HG03439 (cell line): ENCODE measurements at regions not wholly inside any gene's neighbourhood (a gene's known extent, or its start where the extent isn't known, plus 50 kb on each side); places are given as distances from the start of the nearest gene placed in this dataset.
"Not testable (repeated sequence)": the region's sequence is repeated elsewhere in the genome, so short reads cannot be mapped to it uniquely, and the experiment has no call there.

Experiments
- ATAC-seq: cut with Tn5 transposase; IDR thresholded peaks from one replicate; pipeline ENCODE4 v1.9.1; 2021; ENCODE audit warnings: mild to moderate bottlenecking, moderate library complexity; ENCODE audit not compliant: unreplicated experiment

DNA sequence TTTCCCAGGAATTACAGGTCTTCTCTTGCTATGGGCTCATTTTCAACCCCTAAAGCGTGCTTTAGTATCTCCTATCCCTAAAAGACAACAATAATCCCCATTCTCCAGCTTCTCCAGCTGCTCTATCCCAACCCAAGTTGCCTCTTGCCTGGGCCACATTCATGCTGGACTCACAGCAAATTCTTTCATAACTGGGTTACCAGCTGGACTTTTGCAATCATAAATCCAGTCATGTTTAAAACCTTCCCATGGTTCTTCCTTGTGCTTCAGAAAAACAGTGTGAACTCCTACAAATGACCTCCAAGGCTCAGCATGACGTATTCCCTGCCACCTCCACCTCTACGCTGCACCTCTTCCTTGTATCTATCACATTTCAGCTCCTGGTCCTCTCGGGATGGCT is 346.9 kb downstream of the GADD45G start:
- ATAC-seq, result no peak

DNA sequence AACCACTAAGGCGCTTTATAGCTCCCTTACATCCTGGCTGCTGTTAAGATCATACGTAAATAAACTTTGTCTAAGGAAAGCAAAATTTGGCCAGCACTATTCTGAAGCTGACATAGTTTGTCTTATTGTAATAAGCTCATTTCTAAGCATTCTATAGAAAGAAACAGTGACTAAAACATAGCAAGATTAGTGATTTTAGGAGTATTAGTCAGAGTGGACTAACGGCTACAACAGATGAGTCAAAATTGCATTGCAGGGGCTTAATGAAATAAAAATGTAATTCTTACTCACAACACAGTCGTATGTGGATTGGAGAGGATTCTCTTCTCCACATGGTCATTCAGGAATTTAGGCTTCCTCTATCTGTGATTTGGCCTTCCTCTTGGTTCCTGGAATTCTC is 347.6 kb downstream of the GADD45G start:
- no peak for ATAC-seq

DNA sequence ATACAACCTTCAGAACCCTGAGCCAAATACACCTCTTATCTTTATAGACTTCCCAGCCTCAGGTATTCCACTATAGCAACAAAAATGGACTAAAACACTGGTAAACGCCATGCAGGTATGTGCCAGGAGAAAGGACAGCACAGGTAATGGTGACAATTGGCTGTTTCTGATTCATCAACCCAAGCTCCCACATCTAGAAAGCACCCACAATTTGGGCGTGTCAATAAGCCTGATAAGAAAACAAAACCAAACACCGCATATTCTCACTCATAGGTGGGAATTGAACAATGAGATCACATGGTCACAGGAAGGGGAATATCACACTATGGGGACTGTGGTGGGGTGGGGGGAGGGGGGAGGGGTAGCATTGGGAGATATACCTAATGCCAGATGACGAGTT is 348.5 kb downstream of the GADD45G start:
- not testable (repeated sequence) for ATAC-seq

DNA sequence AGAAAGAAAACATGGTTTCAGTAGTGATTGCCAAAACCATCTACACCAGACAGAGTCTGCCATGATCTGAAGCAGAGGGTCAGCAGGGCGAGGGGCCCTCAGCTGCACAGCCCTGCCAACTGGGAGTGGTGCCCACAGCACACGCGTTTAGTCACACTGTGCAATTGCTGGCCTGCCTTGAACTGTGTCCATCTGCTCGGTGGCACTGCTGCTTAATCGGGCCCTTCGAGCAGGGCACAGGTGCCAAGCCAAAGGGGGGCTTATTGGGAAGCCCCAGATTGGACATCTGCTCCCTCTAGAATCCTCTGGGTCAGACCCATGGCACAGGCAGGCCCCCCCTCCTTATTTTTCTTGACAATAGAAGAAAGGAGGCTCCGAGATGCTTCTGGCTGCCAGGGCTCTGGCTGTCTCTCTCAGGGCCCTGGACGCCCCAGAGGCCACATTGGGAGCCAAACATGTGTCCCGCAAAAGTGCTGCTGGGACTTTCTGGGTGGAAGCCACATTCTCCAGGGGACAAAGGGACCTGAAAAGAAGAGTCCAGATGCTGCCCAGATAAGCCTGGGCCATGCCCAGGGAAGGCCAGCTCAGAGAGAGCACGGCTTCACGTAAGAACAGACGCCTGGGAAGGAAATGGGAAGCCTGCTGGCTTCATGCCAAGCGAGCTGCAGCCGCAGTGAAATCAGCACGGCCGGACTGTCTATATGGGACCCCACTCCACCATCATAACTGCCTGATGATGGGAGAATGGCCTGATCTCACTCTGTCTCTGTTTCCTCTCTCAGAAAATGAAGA is 349.2 kb downstream of the GADD45G start:
- ATAC-seq, result no peak

GRCh38 chr9:89955144-89955543 is 350.3 kb downstream of the GADD45G start:
- no peak for ATAC-seq

DNA sequence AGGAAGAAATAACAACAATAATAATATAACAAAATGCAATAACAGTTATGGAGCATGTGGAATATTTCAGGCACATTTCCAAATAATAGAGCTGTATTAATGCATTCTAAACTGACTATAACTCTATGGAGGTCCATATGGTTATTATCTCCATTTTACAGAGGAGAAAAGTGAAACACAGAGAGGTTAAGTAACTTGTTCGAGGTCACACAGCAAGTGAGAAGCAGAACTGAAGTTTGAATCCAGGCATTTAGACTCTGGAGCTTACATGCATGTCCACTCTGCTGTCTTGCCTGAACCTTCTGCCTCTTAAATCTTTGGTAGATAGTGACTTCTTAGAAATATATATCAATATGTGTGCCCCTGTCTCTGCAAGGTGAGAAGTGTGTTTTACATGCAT is 350.8 kb downstream of the GADD45G start:
- no peak for ATAC-seq

DNA sequence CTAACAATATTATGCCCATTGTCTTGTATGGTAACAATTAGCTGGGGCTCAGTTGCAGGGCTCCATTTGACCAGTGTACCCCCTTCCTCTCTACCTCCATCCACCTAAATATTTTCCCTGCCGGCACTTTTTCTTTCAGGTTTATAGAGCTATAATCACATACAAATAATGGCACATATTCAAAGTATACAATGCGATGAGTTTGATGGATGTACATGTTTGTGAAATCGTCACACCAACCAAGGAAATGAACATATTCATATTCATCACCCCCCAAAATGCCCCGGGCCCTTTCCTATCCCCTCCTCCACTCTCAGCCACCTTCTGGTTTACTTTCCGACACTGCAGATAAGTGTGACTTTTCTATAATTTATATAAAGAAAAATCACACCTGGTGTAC is 351.5 kb downstream of the GADD45G start:
- no peak for ATAC-seq

DNA sequence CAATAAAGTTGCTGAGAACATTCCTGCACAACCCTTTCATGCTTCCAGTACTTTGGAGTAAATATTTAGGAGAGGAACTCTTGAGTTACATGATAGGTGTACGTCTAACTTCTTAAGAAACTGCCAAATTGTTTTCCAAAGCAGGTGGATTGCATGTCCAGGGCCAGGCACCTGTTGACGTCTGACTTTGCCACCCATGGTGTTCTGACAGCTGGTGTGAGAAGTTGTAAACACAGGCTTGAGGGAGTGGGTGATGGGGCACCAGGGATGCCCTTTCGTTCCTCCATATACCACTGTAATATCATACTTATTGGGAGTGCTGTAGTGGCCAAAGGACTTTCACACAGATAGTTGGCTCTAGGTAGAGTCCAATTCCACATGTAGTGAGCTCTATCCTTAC is 352.1 kb downstream of the GADD45G start:
- ATAC-seq, result no peak

GRCh38 chr9:89958086-89958485 is 353.3 kb downstream of the GADD45G start:
- ATAC-seq, result no peak

- ATAC-seq, result no peak
Measured at GRCh38 chr9:89961616-89962341, 357.0 kb downstream of the GADD45G start.

DNA sequence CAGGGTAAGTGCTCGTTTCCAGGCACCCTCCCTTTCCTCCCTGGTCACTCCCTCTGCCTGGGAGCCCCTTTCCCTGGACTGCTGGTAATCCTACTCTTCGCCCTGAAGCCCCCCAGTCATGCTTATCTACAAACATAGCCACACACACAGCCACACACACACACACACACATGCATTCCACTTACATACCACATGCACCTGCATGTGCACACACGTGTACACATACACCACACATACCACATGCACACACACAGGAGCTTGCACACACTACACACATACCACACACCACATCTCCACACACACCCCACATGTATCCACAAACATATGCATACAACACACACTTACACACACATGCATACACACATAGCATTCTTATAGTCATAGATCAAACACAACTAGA is 358.5 kb downstream of the GADD45G start:
- no peak for ATAC-seq

- ATAC-seq, result no peak
Measured at GRCh38 chr9:89967527-89967926, 362.7 kb downstream of the GADD45G start.

- no peak for ATAC-seq
Measured at GRCh38 chr9:89969156-89969675, 364.4 kb downstream of the GADD45G start.

GRCh38 chr9:89969881-89970639 is 365.2 kb downstream of the GADD45G start:
- ATAC-seq, result no peak

DNA sequence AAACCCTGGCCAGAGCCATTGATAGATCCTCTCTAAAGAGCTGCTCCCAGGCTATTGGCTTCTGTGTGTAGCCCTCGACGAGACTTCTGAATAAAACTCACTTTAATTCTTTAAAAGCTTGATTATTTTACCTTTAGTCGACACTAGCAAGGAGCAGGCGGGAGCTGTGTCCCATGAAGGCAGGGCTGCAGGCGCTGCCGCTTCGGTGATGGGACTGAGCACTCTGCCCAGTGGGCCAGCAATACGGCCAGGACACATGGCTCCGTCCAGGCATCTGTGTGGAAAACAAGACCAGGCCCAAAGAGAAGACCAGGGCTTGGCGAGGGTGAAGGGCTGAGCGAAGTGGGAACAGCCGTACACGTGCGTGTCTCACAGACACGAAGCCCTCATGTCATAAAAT is 365.9 kb downstream of the GADD45G start:
- no peak for ATAC-seq

DNA sequence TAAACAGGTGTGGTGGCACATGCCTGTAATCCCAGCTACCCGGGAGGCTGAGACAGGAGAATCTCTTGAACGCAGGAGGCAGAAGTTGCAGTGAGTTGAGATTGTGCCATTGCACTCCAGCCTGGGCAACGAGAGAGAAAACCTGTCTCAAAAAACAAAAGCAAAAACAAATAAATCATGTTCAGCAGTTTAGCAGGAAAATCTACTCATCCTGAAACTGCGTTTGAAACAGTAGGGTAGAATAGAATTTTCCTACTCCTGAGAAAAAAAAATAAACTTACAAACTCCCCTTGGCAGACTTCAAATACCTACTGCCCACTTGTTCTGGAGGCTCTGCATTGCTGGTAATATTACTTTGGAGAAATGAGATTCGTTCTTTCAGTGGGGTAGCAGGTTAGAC is 367.7 kb downstream of the GADD45G start:
- ATAC-seq, result no peak

GRCh38 chr9:89974582-89974981 is 369.8 kb downstream of the GADD45G start:
- ATAC-seq, result no peak

GRCh38 chr9:89975024-89975423 is 370.2 kb downstream of the GADD45G start:
- no peak for ATAC-seq

DNA sequence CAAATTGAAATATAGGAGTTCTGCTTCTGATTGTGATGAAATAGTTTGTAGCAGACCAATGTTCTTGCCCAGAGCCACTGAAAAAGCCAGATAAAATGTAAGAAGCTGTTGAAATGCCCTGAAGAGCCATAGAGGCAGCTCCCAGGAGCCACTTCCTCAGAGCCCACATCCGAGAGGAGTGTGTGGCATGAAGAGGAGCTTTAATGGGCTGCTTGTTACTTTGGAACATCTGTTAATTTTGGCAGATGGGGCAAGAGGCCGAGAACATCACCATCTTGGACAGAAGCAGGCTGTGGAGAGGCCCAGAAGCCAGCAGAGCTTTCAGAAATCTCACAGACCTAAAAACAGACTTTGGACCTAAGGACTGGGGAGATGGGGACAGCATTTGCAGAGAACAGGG is 370.8 kb downstream of the GADD45G start:
- no peak for ATAC-seq

DNA sequence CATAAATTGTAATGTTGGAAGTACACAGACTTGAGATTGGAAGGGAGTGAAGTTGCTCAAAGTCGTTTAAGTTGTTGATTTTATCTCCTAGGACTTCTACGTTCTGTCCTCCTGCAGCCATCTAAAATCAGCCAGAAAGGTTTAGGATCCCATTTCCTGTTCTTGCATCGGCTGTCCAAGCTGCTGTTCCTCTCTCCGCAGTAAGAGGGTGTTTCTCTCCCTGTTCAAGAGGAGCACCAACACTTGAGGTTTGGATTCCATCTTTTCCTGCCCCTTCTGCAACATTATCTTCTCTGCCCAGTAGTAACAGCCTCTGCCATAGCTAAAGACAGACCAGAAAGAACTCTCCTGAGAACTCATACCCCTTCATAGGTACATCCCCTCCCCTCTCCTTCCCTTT is 373.4 kb downstream of the GADD45G start:
- no peak for ATAC-seq

DNA sequence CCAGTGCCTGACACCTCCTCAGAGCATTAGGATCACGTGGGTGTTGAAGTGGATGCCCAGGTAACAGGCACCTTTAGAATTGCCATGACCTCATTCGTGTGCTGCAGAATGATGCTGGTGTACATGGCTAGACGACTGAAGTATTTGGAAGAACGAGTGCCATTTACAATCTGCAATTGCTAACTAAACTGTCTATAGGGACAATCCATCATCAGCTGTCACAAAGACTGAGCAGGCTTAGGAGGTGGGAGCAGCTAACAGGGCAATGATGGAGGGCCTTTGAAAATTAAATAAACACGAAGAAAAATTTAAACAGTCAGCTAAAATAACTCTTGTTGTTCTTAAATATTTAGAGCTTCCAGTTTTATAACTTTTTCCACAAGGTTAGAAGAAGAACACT is 375.8 kb downstream of the GADD45G start:
- ATAC-seq, result no peak

DNA sequence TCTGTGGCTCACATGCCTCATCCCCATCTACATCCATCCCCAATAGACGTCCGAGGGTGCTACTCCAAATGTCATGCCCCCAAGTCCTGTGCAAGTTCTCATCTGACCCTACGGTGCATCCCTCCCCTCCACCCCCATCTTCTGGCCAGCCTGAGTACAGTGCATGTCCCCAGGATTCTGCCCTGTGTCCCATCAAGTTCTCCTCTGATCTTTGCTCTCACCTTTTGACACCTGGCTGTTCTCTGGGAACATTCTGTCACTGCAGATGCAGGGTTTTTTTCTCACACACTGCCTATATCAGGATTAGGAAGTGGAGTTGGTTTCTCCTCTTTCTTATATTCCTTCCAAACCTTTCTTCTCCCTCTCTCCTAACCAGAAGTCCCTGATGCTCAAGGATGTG is 377.2 kb downstream of the GADD45G start:
- ATAC-seq, result no peak
